Kasumi-1 (cell line): ENCODE measurements at regions not wholly inside any gene's neighbourhood (a gene's known extent, or its start where the extent isn't known, plus 50 kb on each side); places are given as distances from the start of the nearest gene placed in this dataset.
"Not testable (repeated sequence)": the region's sequence is repeated elsewhere in the genome, so short reads cannot be mapped to it uniquely, and the experiment has no call there.

Experiments used
- DNase-seq, 2 experiments: peaks; one replicate each; lab custom pipeline; 2025; lab: John Stamatoyannopoulos, UW

DNA sequence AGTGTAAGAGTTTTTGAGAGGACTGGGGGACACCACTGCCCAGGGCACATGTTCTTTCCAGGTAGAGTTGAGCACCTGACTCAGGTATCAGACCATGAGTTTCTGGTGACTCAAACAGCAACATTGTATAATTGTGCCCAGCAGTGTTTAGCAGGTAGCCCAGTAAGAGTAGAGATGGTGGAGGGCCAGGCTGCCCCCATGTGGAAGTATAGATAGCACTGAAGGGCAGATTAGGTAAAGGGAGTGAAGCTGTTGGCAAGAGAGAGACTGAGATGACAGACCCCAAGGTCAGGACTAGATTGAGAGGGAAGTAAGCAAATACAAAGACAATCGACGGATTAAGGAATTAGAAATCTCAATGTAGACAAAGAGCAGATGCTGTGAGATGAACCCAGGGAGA lies 74.6 kb downstream of the TRIM42 start:
- no peak for DNase-seq

GRCh38 chr3:140753865-140754754 lies 76.2 kb downstream of the TRIM42 start:
- no peak for DNase-seq

DNA sequence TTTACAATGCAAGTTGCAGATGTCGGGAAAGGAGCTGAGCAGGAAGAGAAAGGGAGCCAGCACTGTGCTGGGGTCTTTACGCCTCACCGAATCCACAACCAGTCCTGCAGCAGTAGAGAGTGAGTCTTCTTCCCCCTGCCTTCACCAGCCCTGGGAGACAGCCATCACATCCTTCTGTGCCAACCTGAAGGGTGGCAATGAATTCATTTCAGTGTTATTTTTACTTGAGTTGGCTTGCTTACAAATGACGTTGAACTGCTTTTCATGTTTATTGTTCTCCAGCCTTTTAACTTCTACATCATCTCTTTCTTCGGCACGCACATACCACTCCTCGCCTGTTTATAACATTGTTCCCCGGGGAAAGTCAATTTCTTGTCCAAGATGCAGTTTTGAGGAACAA lies 77.1 kb downstream of the TRIM42 start:
- no peak for DNase-seq

DNA sequence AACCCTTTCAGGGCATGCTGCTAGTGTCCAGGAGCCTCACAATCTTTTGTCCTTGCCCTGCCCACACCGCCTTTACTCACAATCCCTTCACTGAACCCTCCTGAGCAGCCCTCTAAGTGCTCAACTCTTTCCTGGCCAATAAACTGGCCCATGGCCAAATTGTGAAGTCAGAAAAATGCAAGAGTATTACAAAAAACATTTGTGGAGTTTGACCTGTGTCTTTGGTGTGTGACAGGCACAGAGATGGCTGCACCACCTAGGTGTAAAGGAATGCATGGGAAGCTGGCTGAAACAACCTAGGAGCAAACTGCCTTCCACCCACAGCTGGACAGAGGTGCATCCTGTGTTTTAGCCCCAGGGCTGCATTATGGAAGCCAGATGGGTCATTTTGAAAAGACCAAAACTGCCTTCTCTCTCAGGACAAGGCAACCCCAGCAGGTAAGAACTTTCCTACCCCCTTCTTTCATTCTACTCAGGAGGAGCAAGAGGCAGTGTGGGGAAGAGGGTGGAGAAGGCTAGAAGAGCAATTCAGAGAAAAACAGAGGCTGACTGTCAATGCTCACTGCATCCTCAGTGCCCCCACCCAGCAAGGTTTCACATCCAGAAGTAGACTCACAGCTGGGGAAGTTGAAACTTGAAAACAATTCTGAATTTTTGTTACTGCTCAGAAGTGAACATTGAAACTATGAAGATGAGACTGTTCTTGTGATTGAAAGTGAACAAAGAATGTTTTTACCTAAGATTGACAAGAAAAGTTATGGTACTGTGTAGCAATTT lies 78.6 kb downstream of the TRIM42 start:
- DNase-seq: no peak

DNA sequence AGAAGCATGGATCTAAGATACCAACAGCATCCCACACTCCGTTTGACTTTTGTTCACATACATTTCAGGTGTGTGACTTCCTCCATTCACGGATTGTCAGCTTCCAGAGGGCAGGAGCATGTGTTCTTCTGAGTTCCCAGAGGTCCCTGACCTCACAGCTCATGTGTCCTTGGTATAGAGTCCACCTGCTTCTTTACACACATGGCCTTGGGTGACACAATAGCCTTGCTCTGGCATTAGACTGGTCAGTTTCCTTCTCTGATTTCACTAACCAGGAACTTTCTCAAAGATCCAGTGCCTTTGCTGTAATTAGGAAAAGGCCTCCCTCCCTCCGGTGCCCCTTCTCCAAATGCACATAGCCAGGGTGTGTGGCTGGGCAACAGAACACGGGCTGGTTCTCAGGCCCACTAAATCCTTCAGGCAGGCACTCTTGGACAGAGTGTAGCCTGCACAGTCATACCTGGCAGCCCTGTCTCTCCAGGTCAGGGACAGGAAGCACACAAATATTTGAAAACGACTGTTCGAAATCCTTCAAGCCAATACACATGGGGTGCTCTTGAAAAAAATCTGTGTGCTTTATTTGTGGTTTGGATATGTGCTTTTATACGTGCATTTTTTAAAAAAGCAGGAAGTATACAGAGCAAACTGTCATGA lies 81.1 kb downstream of the TRIM42 start:
- no peak for DNase-seq

DNA sequence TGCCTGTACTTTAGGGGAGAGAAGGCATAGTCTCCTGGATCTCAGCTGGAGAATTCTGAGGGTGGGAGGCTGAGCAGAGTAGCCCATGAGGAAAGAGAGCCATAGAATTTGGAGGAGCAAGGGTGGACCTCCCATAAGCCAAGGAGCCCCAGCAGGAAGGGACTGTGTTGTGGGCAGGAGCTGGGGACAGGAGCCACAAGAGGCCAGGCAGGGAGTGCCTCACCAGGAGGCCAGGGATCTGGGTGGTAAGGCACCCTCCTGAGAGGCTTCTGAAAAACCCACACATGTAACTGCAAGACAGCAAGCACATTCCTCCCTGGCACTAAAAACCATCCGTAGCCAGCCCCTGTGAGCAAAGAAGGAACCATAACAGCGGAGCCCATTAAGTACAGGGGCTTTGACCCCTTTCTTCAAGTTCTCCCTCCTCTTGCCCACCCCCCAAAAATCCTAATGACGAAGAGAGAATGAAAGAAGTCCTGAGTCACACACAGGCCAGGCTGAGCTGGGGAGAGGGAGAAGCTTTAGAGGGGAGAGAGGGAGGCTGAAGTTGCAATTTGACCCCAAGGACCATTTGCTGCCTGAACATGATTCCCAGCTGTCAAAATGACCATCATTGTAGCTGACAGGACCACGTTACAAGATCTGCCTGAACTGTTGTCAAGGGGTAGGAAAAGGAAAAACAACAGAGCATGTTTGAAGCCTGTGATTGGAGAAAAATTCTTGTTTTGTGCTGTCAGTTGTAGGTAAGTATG lies 82.6 kb downstream of the TRIM42 start:
- DNase-seq: no peak

DNA sequence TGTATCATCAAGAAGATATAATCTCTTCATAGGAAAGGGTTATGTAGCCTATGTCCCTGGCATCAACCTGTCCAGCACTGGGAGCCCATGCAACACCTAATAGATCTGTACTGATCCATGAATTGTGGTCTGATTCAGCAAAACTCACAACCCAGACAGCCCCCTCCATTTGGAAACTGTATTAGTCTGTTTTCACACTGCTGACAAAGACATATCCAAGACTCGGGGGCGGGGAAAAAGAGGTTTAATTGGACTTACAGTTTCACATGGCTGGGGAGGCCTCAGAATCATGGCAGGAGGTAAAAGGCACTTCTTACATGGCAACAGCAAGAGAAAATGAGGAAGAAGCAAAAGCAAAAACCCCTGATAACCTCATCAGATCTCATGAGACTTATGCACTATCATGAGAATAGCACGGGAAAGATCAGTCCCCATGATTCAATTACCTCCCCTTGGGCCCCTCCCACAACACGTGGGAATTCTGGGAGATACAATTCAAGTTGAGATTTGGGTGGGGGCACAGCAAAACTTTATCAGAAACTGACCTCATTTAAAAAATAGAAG lies 83.3 kb downstream of the TRIM42 start:
- no peak for DNase-seq

GRCh38 chr3:140762746-140763145 lies 84.9 kb downstream of the TRIM42 start:
- no peak for DNase-seq

GRCh38 chr3:140763532-140763931 lies 85.7 kb downstream of the TRIM42 start:
- DNase-seq: no peak

- no peak for DNase-seq
Observed at GRCh38 chr3:140765246-140765645, 87.4 kb downstream of the TRIM42 start.

DNA sequence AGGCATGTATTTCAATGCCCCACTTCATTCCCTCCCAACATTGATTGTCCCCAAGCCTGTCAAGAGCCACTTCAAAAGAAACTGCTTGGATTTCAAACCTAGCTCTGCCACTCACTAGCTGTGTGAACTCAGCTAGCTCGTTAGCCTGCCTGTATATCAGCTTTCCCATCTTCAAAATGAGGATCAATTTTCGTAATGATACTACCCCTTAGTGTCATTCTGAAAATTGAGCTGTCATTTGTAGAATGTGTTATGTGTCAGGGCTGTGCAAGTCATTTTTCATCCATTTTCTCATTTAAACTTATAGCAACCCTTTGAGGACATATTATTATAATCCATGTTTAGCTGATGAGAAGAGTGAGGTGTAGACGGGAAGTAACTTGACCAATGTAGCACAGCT lies 88.6 kb downstream of the TRIM42 start:
- DNase-seq: no peak

DNA sequence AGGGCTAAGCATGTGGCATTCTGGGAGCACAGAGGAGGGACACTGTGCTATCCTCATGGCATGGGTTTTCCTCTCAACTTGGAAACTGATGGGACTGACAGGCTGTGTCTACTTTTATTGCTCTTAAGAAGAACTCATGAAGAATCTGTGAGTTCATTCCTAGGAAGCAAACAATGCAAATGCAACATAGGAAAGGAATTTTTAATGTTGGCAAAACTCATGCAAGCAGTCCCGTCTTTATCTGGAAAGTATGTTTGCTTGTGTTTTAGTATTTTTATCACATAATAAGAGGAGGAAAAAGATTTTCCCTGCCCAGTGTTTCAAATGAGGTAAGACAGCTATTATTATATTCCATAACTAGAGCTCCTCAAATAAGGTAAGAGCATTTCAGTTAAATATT lies 89.7 kb downstream of the TRIM42 start:
- no peak for DNase-seq

DNA sequence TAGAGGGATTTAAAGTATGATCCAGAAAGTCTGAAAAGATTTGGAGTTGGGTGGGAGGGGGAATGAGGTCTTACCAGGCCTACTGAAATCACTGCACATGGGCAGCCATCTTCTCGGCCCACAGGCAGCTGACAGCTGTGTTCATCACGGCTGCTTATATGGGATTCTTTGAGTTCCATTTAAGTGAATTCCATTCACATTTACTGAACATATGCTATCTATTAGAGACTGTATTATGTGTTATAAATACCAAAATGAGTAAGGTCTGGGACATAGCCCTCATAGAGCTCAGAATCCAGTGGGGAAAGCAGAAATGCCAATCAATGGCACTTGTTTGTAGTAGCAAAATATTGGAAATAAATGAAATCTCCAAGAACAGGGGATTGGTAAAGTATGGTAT lies 91.1 kb downstream of the TRIM42 start:
- DNase-seq: no peak

- DNase-seq: no peak
Observed at GRCh38 chr3:140769951-140770350, 92.1 kb downstream of the TRIM42 start.

GRCh38 chr3:140770977-140771667 lies 93.3 kb downstream of the TRIM42 start:
- DNase-seq: peak; percentile 11

DNA sequence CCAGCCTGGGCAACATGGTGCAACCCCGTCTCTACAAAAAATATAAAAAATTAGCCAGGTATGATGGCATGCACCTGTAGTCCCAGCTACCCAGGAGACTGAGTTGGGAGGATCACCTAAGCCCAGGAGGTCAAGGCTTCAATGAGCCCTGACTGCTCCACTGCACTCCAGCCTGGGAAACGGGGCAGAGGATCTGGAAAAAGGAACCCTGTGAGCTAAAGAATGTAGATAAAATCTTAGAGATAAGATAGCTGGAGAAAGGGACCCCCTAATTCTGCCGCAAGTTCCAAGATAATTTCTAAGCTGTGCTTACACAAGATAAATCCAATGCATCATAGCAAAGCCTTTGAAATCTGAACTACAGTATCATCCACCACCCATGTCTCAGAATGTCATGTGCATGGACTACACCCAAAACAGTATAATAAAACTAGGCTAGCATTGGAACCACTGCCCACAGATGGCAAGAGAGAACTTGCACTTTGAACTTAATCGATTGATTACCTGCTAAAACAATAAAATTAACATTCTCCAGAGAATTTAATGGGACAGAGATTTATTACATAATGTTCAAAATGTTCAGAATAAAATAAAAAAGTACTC lies 99.9 kb downstream of the TRIM42 start:
- no peak for DNase-seq

DNA sequence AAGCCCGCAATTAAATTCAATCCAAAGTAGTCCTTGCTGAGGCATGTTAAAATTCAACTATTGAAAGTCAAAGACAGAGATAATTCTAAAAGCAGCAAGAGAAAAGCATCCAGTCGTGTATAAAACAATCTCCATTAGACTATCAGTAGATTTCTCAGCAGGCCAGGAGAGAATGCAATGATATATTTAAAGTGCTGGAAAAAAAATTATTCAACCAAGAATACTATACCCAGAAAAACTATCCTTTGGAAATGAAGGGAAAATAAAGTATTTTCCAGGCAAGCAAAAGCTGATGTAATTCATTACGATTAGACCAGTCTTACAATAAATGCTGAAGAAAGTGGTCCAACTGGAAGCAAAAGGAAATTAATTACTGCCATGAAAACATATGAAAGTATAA lies 113.5 kb downstream of the TRIM42 start:
- DNase-seq: no peak

DNA sequence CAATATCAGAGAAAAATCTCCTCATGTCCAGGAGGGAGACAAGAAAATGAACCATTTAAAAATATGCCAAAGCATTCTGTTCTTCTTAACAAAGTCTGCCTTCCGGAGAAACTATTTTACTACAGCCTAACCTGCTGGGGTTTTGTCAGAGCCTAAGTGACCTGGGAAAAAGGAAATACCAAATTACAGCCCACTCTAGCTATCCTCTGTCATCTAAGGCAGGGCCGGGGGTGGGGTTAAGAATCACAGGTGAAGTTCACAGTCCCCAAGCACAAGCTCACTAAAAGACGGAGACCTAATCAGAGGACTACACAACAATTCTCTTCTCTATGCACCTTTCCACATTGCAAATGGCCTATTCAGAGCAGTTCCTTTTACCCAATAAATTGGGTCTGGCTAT lies 116.6 kb downstream of the TRIM42 start:
- DNase-seq: no peak

DNA sequence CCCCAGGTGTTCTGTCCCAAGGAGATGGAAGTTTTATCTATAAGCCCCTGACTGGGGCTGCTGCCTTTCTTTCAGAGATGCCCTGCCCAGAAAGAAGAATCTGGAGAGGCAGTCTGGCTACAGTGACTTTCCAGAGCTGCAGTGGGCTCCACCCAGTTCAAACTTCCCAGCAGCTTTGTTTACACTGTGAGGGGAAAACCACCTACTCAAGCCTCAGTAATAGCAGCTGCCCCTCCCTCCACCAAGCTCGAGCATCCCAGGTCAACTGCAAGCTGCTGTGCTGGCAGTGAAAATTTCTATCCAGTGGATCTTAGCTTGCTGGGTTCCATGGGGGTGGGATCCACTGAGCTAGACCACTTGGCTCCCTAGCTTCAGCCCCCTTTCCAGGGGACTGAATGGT lies 125.0 kb downstream of the TRIM42 start:
- DNase-seq: not testable (repeated sequence)

- no peak for DNase-seq
Observed at GRCh38 chr3:140809316-140809715, 131.5 kb downstream of the TRIM42 start.
